ENCODE measurements at regions not wholly inside any gene's neighbourhood (a gene's known extent, or its start where the extent isn't known, plus 50 kb on each side); places are given as distances from the start of the nearest gene placed in this dataset.
"Not testable (repeated sequence)": the region's sequence is repeated elsewhere in the genome, so short reads cannot be mapped to it uniquely, and the experiment has no call there.

DNA sequence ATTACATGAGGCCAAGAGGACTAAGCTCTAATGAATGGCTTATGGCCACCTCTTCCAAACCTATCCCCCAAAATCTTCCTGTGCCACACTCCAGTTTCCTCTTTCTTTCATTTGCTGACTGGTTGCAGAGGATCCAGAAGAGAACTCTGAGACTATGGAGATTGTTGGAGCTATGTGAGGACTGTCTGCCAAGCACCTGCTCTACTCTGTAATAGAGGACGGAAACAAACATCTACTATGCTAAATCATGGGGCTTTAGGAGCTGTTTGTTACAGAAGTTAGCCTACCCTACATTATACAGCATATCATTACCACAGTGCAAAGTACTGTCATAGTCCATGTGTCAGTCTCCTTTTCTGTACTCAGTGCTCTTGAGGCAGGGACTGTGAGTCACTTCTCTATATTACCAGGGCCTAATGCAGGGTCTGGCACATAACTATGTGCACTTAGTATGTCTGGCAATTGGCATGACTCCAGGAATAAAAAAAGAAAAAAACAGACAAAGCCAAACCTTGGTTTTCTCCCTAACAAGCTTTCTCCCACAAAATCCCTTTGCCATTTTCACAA lies 95.1 kb downstream of the RPAP3 start:
- DNase-seq (ENCODE audit: low read depth in 2 of 2), result no peak

DNA sequence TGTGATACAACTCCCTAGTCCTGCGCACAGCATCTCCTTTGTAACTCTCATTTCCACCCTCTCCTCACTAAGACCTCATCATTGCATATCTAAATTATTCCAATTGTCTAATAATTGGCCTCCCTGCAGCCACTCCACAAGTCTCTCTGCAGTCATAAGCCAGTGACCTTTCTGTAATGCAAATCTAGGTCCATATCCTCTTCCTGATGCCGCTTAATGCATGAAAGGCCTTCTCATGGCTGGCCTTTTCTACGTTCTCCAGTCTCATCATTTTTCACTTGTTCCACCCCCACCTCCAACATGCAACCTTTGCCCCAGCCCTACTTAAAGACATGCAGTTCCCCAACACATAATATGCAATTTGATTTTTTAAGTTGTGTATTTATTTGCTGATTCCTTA lies 96.0 kb downstream of the RPAP3 start:
- DNase-seq (ENCODE audit: low read depth in 2 of 2), result no peak

DNA sequence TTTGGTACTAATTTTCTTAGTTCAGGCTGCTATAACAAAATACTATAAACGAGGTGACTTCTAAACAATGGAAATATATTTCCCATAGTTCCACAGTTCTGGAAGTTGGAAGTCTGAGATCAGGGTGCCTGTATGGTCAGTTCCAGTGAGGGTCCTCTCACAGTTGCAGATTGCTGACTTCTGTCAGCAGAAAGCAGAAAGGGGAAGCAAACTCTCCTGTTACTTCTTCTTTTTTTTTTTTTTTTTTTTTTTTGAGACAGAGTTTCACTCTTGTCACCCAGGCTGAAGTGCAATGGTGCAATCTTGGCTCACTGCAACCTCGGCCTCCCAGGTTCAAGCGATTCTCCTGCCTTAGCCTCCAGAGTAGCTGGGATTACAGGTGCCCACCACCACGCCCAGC lies 97.2 kb downstream of the RPAP3 start:
- not testable (repeated sequence) for DNase-seq (ENCODE audit: low read depth in 2 of 2)

DNA sequence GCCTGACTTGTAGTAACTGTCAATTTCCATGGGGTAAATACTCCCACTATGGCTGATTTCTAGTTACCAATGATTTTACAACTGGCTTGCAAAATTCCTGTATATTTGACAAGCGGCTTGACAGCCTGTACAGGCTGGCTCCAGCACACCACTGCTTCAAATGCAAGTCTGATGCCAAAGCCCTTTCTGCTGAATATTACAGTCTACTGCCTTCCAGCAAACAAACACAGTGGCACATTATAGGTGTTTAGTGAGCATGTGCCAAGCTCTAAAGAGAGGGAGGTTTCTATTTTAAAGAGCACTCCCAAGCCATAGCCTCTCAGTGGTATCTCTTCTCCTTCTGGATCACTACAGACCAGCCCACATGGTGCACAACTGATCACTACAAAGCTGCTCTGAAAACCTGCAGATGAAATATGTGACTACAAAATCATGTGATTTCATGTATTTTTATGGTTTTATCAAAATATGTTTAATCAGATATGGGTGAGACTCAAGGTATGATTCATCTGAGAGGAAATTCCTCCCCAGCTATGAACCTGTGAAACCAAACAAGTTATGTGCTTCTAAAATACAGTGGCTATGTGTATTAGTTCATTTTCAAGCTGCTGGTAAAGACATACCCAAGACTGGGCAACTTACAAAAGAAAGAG lies 101.5 kb downstream of the RPAP3 start:
- no peak for DNase-seq (ENCODE audit: low read depth in 2 of 2)

DNA sequence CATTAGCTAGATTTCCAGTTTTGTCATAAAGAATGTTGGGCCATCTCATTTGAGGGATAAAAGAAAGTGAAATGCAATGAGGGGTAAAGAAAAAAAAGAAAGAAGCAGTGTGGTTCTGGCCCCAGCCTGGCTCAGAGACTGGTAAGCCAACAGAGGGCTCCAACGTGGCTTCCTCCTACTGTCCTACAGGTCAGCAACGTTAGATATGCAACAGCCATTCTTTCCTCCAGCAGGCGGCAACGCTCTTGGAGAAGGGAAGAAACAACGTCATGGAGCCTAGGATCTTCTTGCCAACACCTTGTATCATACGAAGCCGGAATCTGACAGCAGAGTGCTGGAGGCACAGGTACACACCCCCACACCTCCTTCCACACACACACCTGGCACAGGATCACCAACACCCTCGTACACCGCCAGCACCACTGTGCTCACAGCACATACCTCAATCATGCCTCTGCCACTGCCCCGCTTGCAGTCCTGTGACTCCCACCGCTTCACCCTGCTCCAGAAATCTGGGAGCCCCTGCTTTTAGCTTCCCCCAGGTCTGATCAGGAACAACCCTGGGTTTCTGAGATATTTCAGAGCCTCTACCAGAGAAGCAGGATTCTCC lies 102.8 kb downstream of the RPAP3 start:
- DNase-seq (ENCODE audit: low read depth in 2 of 2), result no peak

DNA sequence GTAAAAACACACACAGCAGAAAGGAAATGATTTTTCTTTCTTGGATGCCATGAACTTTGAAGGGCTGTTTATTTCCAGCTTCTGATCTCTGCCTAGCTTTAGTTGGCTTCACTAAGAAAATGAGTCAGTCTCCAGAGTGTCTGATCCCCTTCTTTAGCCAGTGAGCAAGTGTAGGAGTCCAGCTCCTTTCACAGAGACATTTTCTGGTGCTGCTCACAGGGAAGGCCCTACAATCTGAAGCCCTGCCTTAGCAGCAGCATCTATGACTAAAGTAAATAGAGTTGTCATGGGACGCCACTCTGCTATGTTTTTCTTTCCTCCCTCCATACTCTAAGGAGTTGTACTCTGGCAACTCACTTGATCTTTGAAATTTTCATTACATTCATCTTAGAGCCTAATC lies 103.5 kb downstream of the RPAP3 start:
- no peak for DNase-seq (ENCODE audit: low read depth in 2 of 2)

DNA sequence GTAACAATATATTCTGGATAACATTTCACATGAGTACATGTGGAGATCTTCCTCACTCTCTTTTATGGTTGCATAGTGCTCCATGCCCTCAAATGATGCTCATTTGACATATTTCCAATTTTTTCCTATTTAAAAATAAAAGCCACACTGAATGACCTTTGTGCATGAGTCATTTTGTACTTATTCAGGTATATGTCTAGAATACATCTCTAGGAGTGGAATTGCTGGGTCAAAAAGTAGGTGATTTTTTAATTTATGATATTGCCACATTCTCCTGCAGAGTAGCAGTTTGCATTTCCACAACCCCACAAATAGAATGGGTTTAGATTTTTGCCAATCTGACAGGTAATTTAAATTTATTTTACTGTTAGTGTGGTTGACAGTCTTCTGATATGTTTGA lies 104.8 kb downstream of the RPAP3 start:
- DNase-seq (ENCODE audit: low read depth in 2 of 2), result no peak

DNA sequence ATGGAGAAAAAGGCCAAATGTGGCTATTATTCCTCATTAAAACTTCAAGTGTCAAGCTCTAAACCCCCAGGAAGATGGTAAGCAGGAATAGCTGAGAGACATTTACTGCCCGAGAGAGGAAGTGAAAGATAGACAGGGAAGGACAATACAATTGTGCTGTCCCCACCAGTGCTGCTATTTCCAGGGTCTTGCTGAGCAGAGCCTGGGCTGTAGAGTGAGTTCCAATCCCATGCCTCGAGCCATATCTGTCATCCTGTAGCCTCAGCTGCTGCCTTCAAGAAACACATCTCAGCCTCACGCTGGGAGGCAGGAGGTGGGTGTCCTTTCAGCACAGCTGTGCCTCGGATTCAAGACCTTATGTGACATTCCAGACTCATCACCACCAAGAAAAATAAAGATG lies 114.0 kb downstream of the RPAP3 start:
- no peak for DNase-seq (ENCODE audit: low read depth in 2 of 2)

DNA sequence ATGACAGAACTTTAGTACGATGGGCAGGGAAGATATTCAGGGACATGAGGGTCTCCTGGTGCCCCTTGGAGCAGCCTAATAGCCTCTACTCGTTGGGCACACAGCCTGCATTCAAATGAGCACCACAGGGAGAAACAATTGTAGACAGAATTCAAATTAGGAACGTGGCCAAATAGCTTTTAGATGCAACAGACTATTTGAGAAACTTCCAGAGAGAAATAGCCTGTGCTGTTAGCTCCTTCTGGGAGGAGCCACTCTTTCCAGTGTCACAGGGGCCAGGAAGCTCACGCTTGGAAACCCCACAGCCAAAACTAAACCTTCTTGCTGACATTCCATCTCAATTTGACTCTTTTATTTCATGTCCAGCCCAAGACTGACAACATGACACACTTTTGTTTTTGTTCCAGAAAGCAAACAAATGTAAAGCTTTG lies 114.5 kb downstream of the RPAP3 start:
- no peak for DNase-seq (ENCODE audit: low read depth in 2 of 2)

DNA sequence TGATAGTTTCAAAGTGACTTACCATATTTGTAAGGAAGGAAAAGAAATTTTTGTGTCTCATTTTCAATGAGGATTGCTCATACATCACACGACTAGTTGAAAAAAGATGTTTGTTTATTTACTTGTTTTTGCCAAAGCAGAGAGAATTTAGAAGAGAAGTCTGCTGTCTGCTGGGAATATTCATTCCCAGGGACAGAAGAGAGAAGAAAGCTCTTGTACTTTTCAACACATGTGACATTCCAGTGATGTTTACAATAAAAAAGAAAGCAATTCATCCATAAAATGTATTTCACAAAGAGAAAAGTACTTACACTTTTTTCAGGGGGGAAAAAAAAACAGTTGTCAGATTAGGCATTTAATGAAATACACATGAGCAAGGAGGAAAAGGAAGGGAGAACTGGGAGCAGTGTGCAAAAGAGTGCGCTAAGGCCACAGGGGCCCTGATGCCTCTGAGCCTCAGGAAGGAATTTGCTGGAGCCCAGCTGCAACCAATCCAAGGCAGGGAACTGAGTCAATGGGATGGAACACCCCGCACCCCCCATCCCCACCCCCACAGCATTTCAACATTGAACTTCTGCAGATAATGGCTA lies 115.0 kb downstream of the RPAP3 start:
- DNase-seq (ENCODE audit: low read depth in 2 of 2), result no peak

DNA sequence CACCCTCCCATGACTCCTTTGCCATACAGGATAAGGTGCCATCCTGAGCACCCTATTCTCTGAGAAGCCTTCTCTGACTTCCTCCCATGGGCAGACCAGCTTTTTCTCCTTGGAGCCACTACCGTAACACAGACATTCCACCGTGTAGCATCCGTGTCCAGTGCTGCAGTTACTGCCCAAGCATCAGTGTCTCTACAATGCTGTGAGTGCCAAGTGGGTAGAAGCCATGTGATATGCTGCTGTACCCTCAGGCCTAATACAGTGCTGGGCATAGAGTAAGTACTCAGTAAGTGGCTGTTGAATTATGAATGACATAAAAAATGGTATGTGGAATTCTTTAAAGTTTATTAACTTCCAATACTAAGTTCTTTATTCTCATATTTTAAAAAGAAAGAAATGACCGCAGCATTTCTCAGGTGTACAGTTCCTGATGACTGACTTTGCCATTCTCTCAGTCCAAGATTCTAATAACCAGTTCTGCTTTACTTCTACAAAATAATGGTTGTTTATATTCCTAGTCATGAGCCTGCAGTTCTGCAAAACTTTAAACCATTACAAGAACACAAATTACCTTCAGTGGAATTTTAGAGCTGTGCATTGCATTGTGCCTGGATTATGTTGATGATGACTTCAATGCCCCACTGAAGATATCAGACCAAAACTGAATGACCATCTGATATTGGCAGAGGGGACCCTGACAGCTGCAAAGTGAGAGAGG lies 118.7 kb downstream of the RPAP3 start:
- DNase-seq (ENCODE audit: low read depth in 2 of 2), result no peak

DNA sequence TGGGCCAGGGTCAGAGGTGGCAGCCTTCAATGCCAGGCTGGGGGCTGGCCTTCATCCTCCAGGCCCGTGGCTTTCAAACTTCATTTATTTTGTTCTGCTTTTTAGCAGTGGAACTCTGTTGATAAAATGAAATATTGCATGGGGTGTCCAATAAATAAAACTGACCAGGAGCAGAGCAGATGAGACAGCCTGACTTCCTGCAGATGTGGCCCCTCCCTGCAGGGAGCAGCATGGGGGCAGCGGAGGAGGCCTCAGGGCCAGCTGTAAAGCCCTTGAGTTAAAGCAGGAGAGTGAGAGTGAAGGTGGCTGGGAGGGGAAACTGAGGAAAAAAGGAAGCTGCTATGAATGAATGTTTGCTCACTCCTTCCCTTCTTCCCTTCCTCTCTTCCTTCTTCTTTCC lies 120.3 kb downstream of the RPAP3 start:
- no peak for DNase-seq (ENCODE audit: low read depth in 2 of 2)

DNA sequence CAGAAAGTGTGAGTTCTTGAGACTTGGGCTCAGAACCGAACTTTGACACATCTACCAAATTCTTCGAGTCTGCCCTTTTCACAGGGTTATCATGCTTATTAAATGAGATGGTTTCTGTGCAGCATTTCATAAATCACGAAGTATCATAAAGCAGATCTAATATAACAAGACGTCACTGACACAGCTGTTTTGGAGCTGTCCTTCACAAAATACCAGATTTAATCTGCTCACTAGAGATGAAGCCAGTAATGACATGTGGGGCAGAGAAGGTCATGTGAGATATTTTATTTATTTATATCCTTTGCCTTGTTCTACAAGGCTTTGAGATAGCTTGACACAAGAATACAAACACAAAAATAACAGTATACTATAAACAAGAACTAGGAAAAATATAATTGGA lies 127.0 kb downstream of the RPAP3 start:
- DNase-seq (ENCODE audit: low read depth in 2 of 2), result no peak

DNA sequence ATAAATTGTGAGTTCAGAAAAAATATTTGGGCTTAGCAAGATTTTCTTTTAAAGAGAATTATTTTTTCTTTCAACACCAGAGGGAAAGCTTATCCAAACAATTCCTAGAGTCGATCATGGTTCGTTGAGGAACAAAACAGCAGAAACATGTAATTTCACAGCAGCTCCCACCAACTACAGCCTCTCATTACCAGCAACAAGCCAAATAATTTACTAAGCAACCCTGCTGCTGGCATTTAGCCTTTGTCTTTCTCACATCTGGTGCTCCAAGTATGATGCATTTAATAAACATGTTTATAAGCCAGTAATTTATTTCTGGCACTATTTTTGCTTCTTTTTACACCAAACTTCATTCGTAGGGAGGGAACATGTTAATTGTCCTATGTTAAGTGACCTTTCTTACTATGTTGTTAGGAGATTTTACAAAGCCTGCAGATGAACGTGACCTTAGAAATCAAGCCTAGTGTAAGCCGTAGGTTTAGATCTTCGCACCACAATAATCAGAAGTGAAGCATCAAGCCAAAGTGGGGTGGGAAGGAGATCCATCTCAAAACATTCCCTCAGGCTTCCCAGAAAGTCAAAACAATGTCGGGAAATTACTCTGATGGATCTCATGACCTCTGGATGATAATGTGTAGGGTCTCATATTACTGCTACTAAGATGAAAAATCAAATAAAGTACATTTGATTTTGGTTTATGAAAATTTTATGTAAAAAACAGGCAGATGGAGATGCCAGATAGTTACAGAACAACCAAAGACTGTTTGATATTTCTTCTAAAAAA lies 128.4 kb downstream of the RPAP3 start:
- DNase-seq (ENCODE audit: low read depth in 2 of 2), result no peak

DNA sequence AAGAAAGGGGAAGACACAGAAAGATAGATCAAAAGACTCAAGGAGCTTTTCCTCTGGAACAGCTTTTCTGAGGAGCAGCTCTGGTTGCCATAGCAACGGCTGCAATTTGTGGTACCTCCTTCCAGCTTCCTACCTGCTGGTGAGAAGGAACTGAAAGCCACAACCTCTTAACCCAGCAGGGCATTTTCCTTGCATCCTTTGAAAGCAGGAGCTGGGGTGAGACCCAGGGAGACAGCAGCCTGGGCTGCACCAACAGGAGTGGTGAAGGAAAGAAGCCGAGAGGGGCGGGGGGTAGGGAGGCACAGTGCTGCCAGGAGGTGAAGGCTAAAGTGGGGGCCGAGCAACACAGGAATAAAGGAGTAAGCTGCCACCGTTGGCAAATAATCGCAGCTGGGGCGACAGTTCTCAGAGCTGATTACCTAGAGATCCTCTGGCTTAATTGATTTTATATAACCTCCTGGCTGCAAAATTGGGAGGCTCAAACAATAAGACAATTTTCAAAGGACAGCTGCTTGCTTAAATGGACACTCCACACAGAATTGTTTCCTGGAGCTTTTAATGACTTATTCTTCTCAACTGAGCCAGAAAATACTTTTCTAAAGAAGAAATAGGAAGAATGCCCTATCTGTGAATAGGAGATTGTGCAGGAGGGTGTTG lies 129.4 kb downstream of the RPAP3 start:
- no peak for DNase-seq (ENCODE audit: low read depth in 2 of 2)

DNA sequence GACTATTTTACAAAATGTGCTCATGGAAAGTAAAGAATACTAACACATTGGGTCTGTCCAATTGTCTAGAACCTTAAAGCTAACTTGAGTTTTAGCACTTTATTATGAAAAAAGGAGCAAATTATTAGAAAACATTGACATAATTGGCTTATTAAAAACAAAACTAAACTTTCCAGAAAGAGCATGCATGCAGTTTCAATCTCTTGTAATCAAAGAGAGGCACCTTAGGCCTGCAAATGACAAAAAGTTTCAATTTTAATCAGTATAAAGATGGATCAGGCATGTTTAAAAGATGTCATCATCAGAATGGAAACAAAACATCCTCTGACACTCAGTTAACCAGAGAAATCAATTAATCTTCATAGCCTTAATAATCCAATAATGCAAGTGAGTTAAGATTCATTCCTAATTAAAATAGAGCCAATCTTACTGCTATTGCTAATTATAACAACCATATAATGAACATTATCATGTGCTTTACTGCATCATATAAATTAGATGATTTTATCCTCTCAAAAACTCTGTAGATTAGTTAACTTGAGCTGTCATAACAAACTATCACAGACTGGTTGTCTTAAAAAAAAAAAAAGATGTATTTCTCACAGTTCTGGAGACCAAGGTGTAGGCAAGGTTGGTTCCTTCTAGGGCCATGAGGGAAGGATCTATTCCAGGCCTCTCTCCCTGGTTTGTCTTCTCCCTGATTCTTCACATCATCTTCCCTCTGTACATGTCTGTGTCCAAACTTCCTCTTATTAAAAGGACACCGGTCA lies 131.4 kb downstream of the RPAP3 start:
- no peak for DNase-seq (ENCODE audit: low read depth in 2 of 2)

DNA sequence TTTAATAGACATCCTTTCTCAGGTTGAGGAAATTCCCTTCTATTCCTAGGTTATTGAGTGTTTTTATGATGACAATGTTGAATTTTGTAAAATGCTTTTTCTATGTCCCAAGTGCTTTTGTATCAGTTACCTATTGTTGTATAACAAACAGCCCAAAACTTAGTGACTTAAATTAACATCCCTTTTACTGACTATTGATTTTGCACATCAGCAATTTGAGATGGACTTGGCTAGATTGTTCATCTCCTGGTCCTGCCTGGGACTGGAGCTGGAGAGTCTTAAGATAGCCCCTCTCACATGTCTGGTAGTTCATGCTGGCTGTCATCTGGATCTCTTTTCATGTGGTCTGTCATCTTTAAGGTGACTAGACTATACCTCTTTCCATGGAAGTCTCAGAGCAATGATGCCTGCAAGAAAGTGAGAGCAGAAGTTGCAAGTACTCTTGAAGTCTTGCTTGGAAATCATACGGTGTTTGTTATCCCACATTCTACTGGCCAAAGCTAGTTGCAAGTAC lies 132.6 kb downstream of the RPAP3 start:
- no peak for DNase-seq (ENCODE audit: low read depth in 2 of 2)

DNA sequence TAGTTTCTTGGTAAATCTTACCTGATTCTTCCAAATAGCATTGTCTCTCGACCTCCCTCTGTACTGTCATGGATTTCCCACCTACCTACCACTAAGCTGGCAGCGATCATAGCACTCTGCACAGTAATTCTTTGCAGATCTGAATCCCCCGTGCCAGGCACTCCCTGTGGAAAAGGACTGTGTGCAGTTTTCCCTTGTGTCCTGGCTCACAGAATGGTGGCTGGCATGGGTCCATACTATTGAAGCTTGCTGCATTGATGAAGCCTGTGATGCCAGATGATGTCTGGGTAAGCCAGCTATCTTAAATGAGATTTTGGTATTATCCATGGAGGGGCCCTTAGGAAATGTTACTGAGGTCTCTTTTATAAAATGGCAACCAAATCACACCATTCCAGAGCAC lies 135.7 kb downstream of the RPAP3 start:
- DNase-seq (ENCODE audit: low read depth in 2 of 2), result no peak

DNA sequence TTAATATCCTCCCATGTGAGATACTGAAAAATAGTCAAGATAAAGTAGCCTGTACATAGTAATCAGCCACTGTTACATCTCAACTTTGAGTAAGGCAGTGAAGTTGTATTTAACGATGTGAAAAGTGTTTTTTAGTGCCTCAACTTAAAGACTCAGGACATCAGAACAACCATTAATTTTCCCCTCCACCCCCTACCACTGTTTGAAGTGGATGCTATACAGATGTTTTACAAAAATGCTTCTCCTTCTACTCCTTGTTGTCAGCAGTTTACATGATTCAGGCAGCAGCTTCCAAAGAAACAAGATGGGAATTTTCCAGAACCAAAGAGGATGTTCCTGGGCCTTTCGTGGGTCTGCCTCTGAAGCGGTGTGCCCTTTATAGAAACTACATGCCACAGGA lies 143.6 kb downstream of the RPAP3 start:
- DNase-seq (ENCODE audit: low read depth in 2 of 2), result no peak

DNA sequence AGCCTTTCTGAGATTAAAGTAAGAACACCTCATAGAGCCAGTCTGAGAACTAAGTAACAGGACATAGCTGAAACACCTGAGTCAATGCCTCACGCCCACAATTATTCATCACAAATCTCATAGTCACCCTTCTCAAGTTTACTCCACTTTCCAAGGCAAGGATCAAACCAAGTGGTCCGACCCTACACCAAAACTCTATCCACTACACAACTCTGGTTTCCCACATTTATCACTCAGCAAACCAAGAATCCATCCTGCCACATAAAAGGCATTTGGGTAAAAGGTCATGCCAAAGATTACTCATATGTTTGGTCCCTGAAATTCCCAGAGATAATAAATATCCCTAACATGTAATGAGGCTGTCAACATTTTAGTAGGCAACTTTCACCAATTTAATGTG lies 144.1 kb downstream of the RPAP3 start:
- no peak for DNase-seq (ENCODE audit: low read depth in 2 of 2)
